GM12878 (cell line): ENCODE measurements at regions not wholly inside any gene's neighbourhood (a gene's known extent, or its start where the extent isn't known, plus 50 kb on each side); places are given as distances from the start of the nearest gene placed in this dataset.

Experiments used
- ATAC-seq: fragments of 200-7000 bp; cut with Tn5 transposase; 3 replicates; pipeline ENCODE4 v1.9.1; 2020; ENCODE audit warnings: mild to moderate bottlenecking, moderate library complexity
- BruUV-seq: library from RNA; stranded (reverse); fragments of 400-500 nt; replicated peaks from 2 replicates; lab custom pipeline; 2021; lab: Mats Ljungman, UMichigan
- CTCF ChIA-PET: fragments of 300-600 bp; sonication (Branson Sonifier 250); formaldehyde crosslinking; extraction: SDS; loops from one replicate; lab custom pipeline; 2021; ENCODE audit warnings: inconsistent platforms; lab: Yijun Ruan, JAX
- POLR2A ChIA-PET: fragments of 350-600 bp; formaldehyde crosslinking; extraction: SDS; loops from one replicate; lab custom pipeline; 2021; ENCODE audit warnings: inconsistent platforms; lab: Charles Lee
- RAD21 ChIA-PET: fragments of 300-600 bp; sonication (Branson Sonifier 250); formaldehyde crosslinking; loops from one replicate; lab custom pipeline; 2023; ENCODE audit warnings: antibody characterized with exemption; ENCODE audit not compliant: unreplicated experiment; lab: Charles Lee
- SMC1A ChIA-PET: fragments of 300-600 bp; sonication (Branson Sonifier 250); formaldehyde crosslinking; loops from one replicate; lab custom pipeline; 2023; ENCODE audit not compliant: unreplicated experiment, uncharacterized antibody; lab: Charles Lee
- DNase-seq: peaks from one replicate; pipeline ENCODE4 v3.0.0-alpha.2; 2011; ENCODE audit warnings: low read depth, low spot score
- FAIRE-seq: peaks from 3 replicates; lab custom pipeline; 2011; peaks lifted over from hg19 to GRCh38; lab: Jason Lieb, UNC
- H2AFZ ChIP-seq: 2 replicates; pipeline ENCODE4 v1.6.0; 2011; ENCODE audit warnings: low read depth, low read length, control low read depth; ENCODE audit not compliant: control insufficient read depth
- H3K27ac ChIP-seq: 2 replicates; pipeline ENCODE4 v1.5.1; 2011; ENCODE audit warnings: control low read depth; ENCODE audit not compliant: control insufficient read depth, insufficient read depth
- H3K27me3 ChIP-seq, 2 experiments: replicated peaks in 1 of 2; 2 replicates each; pipeline versions ENCODE4 v1.6.0 to v1.6.1; 2011; ENCODE audit warnings: low read length in 1 of 2; ENCODE audit not compliant: control insufficient read depth in 2 of 2, insufficient read depth in 2 of 2
- H3K36me3 ChIP-seq, 2 experiments: 2 replicates each; pipeline ENCODE4 v1.5.1; 2011; ENCODE audit warnings: low read length in 1 of 2; ENCODE audit not compliant: control insufficient read depth in 2 of 2, insufficient read depth in 2 of 2
- H3K4me1 ChIP-seq: 2 replicates; pipeline ENCODE4 v1.6.1; 2011; ENCODE audit warnings: mild to moderate bottlenecking, low read length, moderate library complexity, mixed read lengths; ENCODE audit not compliant: control insufficient read depth, insufficient read depth
- H3K4me2 ChIP-seq: 2 replicates; pipeline ENCODE4 v1.6.0; 2011; ENCODE audit warnings: control low read depth; ENCODE audit not compliant: control insufficient read depth, insufficient read depth
- H3K4me3 ChIP-seq: fragments of 200-600 bp; sonication (generic); 2 replicates; pipeline ENCODE4 v1.5.1; 2016
- H3K79me2 ChIP-seq: 2 replicates; pipeline ENCODE4 v1.6.0; 2011; ENCODE audit warnings: low read length; ENCODE audit not compliant: control insufficient read depth, insufficient read depth
- H3K9ac ChIP-seq: 2 replicates; pipeline ENCODE4 v1.8.0; 2011; ENCODE audit warnings: low read length, control low read depth, mixed read lengths; ENCODE audit not compliant: control insufficient read depth, insufficient read depth
- H3K9me3 ChIP-seq: replicated peaks from 3 replicates; pipeline ENCODE4 v1.5.1; 2011; ENCODE audit warnings: mild to moderate bottlenecking, low read length; ENCODE audit not compliant: control insufficient read depth, insufficient read depth
- H4K20me1 ChIP-seq: 2 replicates; pipeline ENCODE4 v1.6.0; 2011; ENCODE audit not compliant: control insufficient read depth, insufficient read depth
- BHLHE40 ChIP-seq, 2 experiments: fragments of 450-650 bp in 1 of 2; IDR thresholded peaks; 2 replicates each; pipeline ENCODE4 v1.6.1; 2011 to 2017; ENCODE audit warnings: low read depth in 2 of 2, borderline replicate concordance in 1 of 2, improper control_type of control experiment in 1 of 2, low read length in 1 of 2, mild to moderate bottlenecking in 1 of 2
- CHD1 ChIP-seq: IDR thresholded peaks from 2 replicates; pipeline ENCODE4 v1.6.1; 2012; ENCODE audit warnings: low read depth, low read length, improper control_type of control experiment
- DPF2 ChIP-seq: fragments of 450-650 bp; IDR thresholded peaks from 2 replicates; pipeline ENCODE4 v1.6.1; 2017; ENCODE audit warnings: mild to moderate bottlenecking
- GATAD2B ChIP-seq: fragments of 450-650 bp; conservative IDR thresholded peaks from 2 replicates; pipeline ENCODE4 v1.6.1; 2017; ENCODE audit warnings: low read depth, mild to moderate bottlenecking, moderate library complexity
- MTA2 ChIP-seq: fragments of 450-650 bp; IDR thresholded peaks from 2 replicates; pipeline ENCODE4 v1.6.1; 2016; ENCODE audit warnings: low read depth, mild to moderate bottlenecking, moderate library complexity
- NFXL1 ChIP-seq: fragments of 450-650 bp; IDR thresholded peaks from 2 replicates; pipeline ENCODE4 v1.6.1; 2017; ENCODE audit warnings: antibody characterized with exemption, mild to moderate bottlenecking, borderline replicate concordance
- NR2C1 ChIP-seq: fragments of 450-650 bp; IDR thresholded peaks from 2 replicates; pipeline ENCODE4 v1.6.1; 2017; ENCODE audit warnings: antibody characterized with exemption, mild to moderate bottlenecking, moderate library complexity
- PML ChIP-seq: IDR thresholded peaks from 2 replicates; pipeline ENCODE4 v1.6.1; 2012; ENCODE audit warnings: low read length, inconsistent platforms
- POLR2AphosphoS5 ChIP-seq: IDR thresholded peaks from 2 replicates; pipeline ENCODE4 v1.6.1; 2011; ENCODE audit warnings: mild to moderate bottlenecking, low read length, inconsistent platforms
- RCOR1 ChIP-seq: conservative IDR thresholded peaks from 2 replicates; pipeline ENCODE4 v1.6.1; 2012; ENCODE audit warnings: low read depth, low read length, improper control_type of control experiment
- SIX5 ChIP-seq: IDR thresholded peaks from 2 replicates; pipeline ENCODE4 v1.6.1; 2011; ENCODE audit warnings: mild to moderate bottlenecking, low read depth, low read length, moderate library complexity; ENCODE audit not compliant: severe bottlenecking
- SMAD5 ChIP-seq: IDR thresholded peaks from 2 replicates; pipeline ENCODE4 v1.6.1; 2016; ENCODE audit warnings: antibody characterized with exemption, low read depth
- TAF1 ChIP-seq: IDR thresholded peaks from 2 replicates; pipeline ENCODE4 v1.6.1; 2011; ENCODE audit warnings: mild to moderate bottlenecking, low read depth, low read length, borderline replicate concordance
- TARDBP ChIP-seq: IDR thresholded peaks from 2 replicates; pipeline ENCODE4 v1.6.1; 2016; ENCODE audit warnings: borderline replicate concordance
- ZNF207 ChIP-seq: fragments of 450-650 bp; IDR thresholded peaks from 2 replicates; pipeline ENCODE4 v1.6.1; 2014; ENCODE audit warnings: antibody characterized with exemption, mild to moderate bottlenecking, borderline replicate concordance
- whole genome bisulfite sequencing: methylation state at CpG from one replicate; pipeline ENCODE4 v1.1.6; 2016; ENCODE audit warnings: low lambda C conversion rate; ENCODE audit not compliant: insufficient replicate concordance, insufficient coverage; ENCODE audit errors: missing lambda C conversion rate; 5-methylcytosine and 5-hydroxymethylcytosine counted together
- in situ Hi-C: fragments of 300-500 bp; cut with MboI; formaldehyde crosslinking; loops from 9 replicates; pipeline ENCODE4 v1.14.3; 2018; ENCODE audit warnings: mixed read lengths
- intact Hi-C: fragments of 100-400 bp; cut with micrococcal nuclease; formaldehyde crosslinking; loops from one replicate; pipeline ENCODE4 v1.14.2; 2022; ENCODE audit not compliant: unreplicated experiment
- TF ChIP-seq, protein P1 (sequence below): fragments of 450-650 bp; formaldehyde crosslinking; IDR thresholded peaks from 2 replicates; pipeline ENCODE4 v1.5.0; 2022; ENCODE audit warnings: mild to moderate bottlenecking, missing genetic modification characterization
- TF ChIP-seq, protein P2 (sequence below): fragments of 450-650 bp; IDR thresholded peaks from 2 replicates; pipeline ENCODE4 v1.6.1; 2016; ENCODE audit warnings: mild to moderate bottlenecking

DNA sequence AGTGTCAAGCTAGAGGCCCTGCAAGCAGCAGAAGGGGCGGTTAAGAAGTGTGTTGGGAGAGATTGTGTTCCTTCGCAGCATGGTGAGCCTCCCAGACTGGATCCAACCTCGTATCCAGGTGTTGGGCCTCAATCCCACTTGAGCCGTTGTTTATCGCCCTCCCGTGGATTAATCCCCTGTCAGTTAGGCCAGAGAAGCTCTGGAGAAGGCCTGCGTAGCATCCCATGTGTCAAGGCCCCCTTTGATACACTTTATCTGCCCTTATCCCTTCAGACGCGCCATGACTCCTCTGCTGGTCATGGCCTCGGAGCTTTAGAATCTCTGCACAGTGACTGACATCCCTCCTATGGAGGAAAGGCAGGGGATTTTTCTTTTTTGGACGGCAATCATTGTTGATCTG is 181.0 kb downstream of the ZFP64 start:
- Histone ChIP-seq H3K36me3 (no peaks in the 10 kb centered on the region), H3K4me2 (no peak overlapping the region), H3K4me3 (no peak overlapping the region)
- 33% methylated on average over 11 of the region's 11 CpGs for WGBS
- POLR2A ChIA-PET, result no interaction called here
- TF ChIP-seq RCOR1 (no peak), SIX5 (no peak), TAF1 (no peak), POLR2AphosphoS5 (no peak)
- TF ChIP-seq, all 136 proteins: peak for 0
- H3K9ac ChIP-seq, result no peak overlapping the region
- no peak overlapping the region for H2AFZ ChIP-seq
- no peaks in the 10 kb centered on the region for H4K20me1 ChIP-seq
- no peak for DNase-seq
- FAIRE-seq, result no peak
- intact Hi-C loops (no loop called here), in situ Hi-C loops (no loop called here)
- BruUV-seq, result no TSS peak
- H3K9me3 ChIP-seq, result no peaks in the 10 kb centered on the region
- no peak for ATAC-seq
- no peak overlapping the region for H3K27ac ChIP-seq
- H3K4me1 ChIP-seq, result no peaks in the 10 kb centered on the region
- SMC1A ChIA-PET, result no interaction called here
- H3K27me3 ChIP-seq, result no peaks in the 10 kb centered on the region
- CTCF ChIA-PET, result no interaction called here
- RAD21 ChIA-PET, result no interaction called here
- no peaks in the 10 kb centered on the region for H3K79me2 ChIP-seq

DNA sequence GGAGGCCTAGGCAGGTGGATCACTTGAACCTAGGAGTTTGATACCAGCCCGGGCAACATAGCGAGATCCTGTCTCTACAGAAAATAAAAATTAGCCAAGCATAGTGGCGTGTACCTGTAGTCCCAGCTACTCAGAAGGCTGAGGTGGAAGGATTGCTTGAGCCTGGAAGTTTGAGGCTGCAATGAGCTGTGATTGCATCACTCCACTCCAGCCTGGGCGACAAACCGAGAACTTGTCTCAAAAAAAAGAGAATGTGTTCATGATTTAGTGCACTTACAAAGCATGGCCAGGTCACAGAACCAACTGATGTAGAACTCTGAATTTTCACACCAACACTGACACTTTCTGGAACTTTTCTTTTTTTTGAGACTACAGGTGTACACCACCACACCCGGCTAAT is 182.7 kb downstream of the ZFP64 start:
- Histone ChIP-seq H3K4me1 (no peaks in the 10 kb centered on the region), H3K4me2 (no peak overlapping the region), H3K27me3 (no peaks in the 10 kb centered on the region), H3K9me3 (no peaks in the 10 kb centered on the region), H3K36me3 (no peaks in the 10 kb centered on the region), H4K20me1 (no peaks in the 10 kb centered on the region), H3K79me2 (no peaks in the 10 kb centered on the region), H3K27ac (no peak overlapping the region), H3K9ac (no peak overlapping the region), H3K4me3 (no peak overlapping the region), H2AFZ (no peak overlapping the region)
- in situ Hi-C loops, result no loop called here
- no peak for FAIRE-seq
- DNase-seq, result no peak
- RAD21 ChIA-PET, result no interaction called here
- no peak for ATAC-seq
- POLR2A ChIA-PET, result no interaction called here
- CTCF ChIA-PET, result no interaction called here
- intact Hi-C loops, result no loop called here
- no TSS peak for BruUV-seq
- WGBS, result 60% methylated on average over 6 of the region's 6 CpGs
- SMC1A ChIA-PET, result no interaction called here
- TF ChIP-seq GATAD2B (no peak), CHD1 (no peak), NFXL1 (no peak), PML (no peak), NR2C1 (no peak), MTA2 (no peak), TARDBP (no peak), BHLHE40 (IDR thresholded peaks at IDR 0.05; ENCODE audit: borderline replicate concordance in 1 of 2, low read depth in 2 of 2, low read length in 1 of 2) (no peak), ZNF207 (no peak), SMAD5 (no peak), DPF2 (no peak)
- TF ChIP-seq, protein P1, sequence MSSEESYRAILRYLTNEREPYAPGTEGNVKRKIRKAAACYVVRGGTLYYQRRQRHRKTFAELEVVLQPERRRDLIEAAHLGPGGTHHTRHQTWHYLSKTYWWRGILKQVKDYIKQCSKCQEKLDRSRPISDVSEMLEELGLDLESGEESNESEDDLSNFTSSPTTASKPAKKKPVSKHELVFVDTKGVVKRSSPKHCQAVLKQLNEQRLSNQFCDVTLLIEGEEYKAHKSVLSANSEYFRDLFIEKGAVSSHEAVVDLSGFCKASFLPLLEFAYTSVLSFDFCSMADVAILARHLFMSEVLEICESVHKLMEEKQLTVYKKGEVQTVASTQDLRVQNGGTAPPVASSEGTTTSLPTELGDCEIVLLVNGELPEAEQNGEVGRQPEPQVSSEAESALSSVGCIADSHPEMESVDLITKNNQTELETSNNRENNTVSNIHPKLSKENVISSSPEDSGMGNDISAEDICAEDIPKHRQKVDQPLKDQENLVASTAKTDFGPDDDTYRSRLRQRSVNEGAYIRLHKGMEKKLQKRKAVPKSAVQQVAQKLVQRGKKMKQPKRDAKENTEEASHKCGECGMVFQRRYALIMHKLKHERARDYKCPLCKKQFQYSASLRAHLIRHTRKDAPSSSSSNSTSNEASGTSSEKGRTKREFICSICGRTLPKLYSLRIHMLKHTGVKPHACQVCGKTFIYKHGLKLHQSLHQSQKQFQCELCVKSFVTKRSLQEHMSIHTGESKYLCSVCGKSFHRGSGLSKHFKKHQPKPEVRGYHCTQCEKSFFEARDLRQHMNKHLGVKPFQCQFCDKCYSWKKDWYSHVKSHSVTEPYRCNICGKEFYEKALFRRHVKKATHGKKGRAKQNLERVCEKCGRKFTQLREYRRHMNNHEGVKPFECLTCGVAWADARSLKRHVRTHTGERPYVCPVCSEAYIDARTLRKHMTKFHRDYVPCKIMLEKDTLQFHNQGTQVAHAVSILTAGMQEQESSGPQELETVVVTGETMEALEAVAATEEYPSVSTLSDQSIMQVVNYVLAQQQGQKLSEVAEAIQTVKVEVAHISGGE (CRISPR knock-in tag), result no peak
- TF ChIP-seq, protein P2, sequence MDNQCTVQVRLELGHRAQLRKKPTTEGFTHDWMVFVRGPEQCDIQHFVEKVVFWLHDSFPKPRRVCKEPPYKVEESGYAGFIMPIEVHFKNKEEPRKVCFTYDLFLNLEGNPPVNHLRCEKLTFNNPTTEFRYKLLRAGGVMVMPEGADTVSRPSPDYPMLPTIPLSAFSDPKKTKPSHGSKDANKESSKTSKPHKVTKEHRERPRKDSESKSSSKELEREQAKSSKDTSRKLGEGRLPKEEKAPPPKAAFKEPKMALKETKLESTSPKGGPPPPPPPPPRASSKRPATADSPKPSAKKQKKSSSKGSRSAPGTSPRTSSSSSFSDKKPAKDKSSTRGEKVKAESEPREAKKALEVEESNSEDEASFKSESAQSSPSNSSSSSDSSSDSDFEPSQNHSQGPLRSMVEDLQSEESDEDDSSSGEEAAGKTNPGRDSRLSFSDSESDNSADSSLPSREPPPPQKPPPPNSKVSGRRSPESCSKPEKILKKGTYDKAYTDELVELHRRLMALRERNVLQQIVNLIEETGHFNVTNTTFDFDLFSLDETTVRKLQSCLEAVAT, result no peak
